ENCODE measurements at regions not wholly inside any gene's neighbourhood (a gene's known extent, or its start where the extent isn't known, plus 50 kb on each side); places are given as distances from the start of the nearest gene placed in this dataset.
A peak's percentile ranks its signal among the peaks of the same experiment; 100 is the strongest.

DNA sequence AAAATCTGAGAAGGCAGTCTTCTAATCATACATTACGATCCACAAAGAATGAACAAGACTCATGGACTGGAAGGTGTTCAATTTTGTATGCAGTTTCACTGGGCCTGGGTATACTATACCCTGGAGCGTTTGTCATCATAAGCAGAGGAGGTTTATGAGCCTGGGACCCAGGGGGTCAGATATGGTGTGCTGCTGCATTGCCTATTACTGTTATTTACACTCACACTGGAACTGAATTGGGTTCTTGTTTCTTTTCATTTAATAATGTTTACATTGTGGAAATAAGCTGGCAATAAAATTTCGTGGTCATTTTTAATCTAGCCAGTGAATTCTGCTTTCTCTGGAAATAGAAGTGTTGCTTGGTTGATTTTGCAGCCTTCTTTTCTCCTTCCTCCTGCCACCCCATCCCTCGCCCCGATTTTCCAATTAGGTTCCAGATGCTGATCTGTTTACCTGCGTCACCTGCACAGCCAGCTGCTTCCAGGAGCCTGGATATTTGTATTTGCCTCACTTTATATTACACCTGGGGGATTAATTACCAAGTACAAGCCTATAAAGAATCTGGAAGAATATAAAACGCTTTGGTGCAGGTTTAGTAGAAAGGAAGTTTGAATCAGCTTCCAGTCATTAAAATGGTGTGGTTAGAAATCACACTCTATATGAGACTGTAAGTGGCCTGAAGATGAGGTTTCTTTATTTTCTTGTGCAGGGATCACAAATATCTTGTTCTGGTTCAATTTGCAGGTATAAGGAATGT, 234.4 kb downstream of the SOCS6 start:
- Histone ChIP-seq H3K27ac (ENCODE audit: extremely low read length, insufficient read depth, low read length) (no peak overlapping the region), H4K20me1 (ENCODE audit: insufficient read depth, low read length) (no peaks in the 10 kb centered on the region), H3K4me2 (ENCODE audit: low read depth, low read length) (no peak overlapping the region), H3K9me3 (ENCODE audit: low read length) (no peaks in the 10 kb centered on the region), H3K27me3 (ENCODE audit: control insufficient read depth in 1 of 2, insufficient read depth in 2 of 2, low read length in 2 of 2) (0 out of 5 replicates have a peak, but pooled peaks cover 0 to 3% of the 10 kb centered on the region in 2 experiments), H2AFZ (ENCODE audit: low read length) (no peak overlapping the region), H3K4me1 (ENCODE audit: insufficient read depth, low read length) (peaks cover 17% of the 10 kb centered on the region), H3K79me2 (ENCODE audit: insufficient read depth, low read length) (no peaks in the 10 kb centered on the region), H3K36me3 (replicated peaks in 1 of 2; ENCODE audit: control insufficient read depth in 1 of 2, insufficient read depth in 2 of 2, low read length in 2 of 2) (no peaks in the 10 kb centered on the region), H3K9ac (ENCODE audit: insufficient read depth, low read depth, low read length) (no peak overlapping the region), H3K4me3 (replicated peaks in 1 of 3; ENCODE audit: insufficient read depth in 1 of 3, low read depth in 2 of 3, low read length in 3 of 3) (no peak overlapping the region)
- TF ChIP-seq PTBP1 (IDR thresholded peaks at IDR 0.05; ENCODE audit: low read depth, low read length, poor library complexity, severe bottlenecking) = no peak
- TF ChIP-seq, protein P1, sequence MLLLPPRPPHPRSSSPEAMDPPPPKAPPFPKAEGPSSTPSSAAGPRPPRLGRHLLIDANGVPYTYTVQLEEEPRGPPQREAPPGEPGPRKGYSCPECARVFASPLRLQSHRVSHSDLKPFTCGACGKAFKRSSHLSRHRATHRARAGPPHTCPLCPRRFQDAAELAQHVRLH (CRISPR knock-in tag; IDR thresholded peaks at IDR 0.05; ENCODE audit: borderline replicate concordance, low read depth) = no peak
- no peak for TF ChIP-seq SMAD3 (CRISPR knock-in tag; IDR thresholded peaks at IDR 0.05)
- TF ChIP-seq ZNF329 (CRISPR knock-in tag; IDR thresholded peaks at IDR 0.05; ENCODE audit: low read depth) = no peak
- no peak for TF ChIP-seq PRPF4 (IDR thresholded peaks at IDR 0.05; ENCODE audit: low read depth, low read length, poor library complexity, severe bottlenecking)
- no peak for TF ChIP-seq ZNF101 (CRISPR knock-in tag; IDR thresholded peaks at IDR 0.05; ENCODE audit: borderline replicate concordance, low read depth)
- no peak for TF ChIP-seq RNF2 (conservative IDR thresholded peaks at IDR 0.05; ENCODE audit: low read depth)
- TF ChIP-seq, protein P2, sequence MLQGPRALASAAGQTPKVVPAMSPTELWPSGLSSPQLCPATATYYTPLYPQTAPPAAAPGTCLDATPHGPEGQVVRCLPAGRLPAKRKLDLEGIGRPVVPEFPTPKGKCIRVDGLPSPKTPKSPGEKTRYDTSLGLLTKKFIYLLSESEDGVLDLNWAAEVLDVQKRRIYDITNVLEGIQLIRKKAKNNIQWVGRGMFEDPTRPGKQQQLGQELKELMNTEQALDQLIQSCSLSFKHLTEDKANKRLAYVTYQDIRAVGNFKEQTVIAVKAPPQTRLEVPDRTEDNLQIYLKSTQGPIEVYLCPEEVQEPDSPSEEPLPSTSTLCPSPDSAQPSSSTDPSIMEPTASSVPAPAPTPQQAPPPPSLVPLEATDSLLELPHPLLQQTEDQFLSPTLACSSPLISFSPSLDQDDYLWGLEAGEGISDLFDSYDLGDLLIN (CRISPR knock-in tag; IDR thresholded peaks at IDR 0.05; ENCODE audit: borderline replicate concordance) = no peak
- no peak for TF ChIP-seq MED1 (CRISPR knock-in tag; IDR thresholded peaks at IDR 0.05)
- no peak for TF ChIP-seq NFYB (CRISPR knock-in tag; IDR thresholded peaks at IDR 0.05)
- no peak for TF ChIP-seq ZFP90 (CRISPR knock-in tag; IDR thresholded peaks at IDR 0.05; ENCODE audit: borderline replicate concordance)
- no peak for TF ChIP-seq GTF2F1 (IDR thresholded peaks at IDR 0.05; ENCODE audit: low read length)
- TF ChIP-seq, protein P3, sequence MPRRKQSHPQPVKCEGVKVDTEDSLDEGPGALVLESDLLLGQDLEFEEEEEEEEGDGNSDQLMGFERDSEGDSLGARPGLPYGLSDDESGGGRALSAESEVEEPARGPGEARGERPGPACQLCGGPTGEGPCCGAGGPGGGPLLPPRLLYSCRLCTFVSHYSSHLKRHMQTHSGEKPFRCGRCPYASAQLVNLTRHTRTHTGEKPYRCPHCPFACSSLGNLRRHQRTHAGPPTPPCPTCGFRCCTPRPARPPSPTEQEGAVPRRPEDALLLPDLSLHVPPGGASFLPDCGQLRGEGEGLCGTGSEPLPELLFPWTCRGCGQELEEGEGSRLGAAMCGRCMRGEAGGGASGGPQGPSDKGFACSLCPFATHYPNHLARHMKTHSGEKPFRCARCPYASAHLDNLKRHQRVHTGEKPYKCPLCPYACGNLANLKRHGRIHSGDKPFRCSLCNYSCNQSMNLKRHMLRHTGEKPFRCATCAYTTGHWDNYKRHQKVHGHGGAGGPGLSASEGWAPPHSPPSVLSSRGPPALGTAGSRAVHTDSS (CRISPR knock-in tag; conservative IDR thresholded peaks at IDR 0.05) = no peak
- in situ Hi-C loops (cut with HindIII; ENCODE audit: extremely low pct_ligation_motif_present, low pct_unique_long_range_greater_than_20kb) = no loop called here
- no TSS peak for BruUV-seq (replicated peaks)
- no peak for FAIRE-seq
- POLR2A ChIA-PET = no interaction called here
- intact Hi-C loops (cut with micrococcal nuclease; ENCODE audit: unreplicated experiment) = no loop called here
- 19% methylated on average over 7 of the region's 7 CpGs for WGBS (ENCODE audit: low lambda C conversion rate)
- peak; percentile 43; the same call in 2 of the 3 replicates for ATAC-seq
- CTCF ChIA-PET (ENCODE audit: low intra/inter-chr PET ratio, low total read pairs) = no interaction called here
- no peak for DNase-seq (ENCODE audit: low spot score)

Data from HepG2 (cell line).